Keratinocyte (primary cell): ENCODE measurements at regions not wholly inside any gene's neighbourhood (a gene's known extent, or its start where the extent isn't known, plus 50 kb on each side); places are given as distances from the start of the nearest gene placed in this dataset.

Experiments
- DNase-seq: peaks from one replicate; pipeline ENCODE4 v3.0.0-alpha.2; 2011; ENCODE audit warnings: low read depth, missing footprints, low spot score
- FAIRE-seq: peaks from 2 replicates; lab custom pipeline; 2011; peaks lifted over from hg19 to GRCh38; lab: Jason Lieb, UNC
- H2AFZ ChIP-seq: 2 replicates; pipeline ENCODE4 v1.6.0; 2012; ENCODE audit warnings: low read length, control low read depth, inconsistent platforms; ENCODE audit not compliant: control insufficient read depth
- H3K27ac ChIP-seq: 2 replicates; pipeline ENCODE4 v1.5.1; 2011; ENCODE audit warnings: low read length; ENCODE audit not compliant: control insufficient read depth, insufficient read depth
- H3K27me3 ChIP-seq: 3 replicates; pipeline ENCODE4 v1.6.0; 2011; ENCODE audit warnings: low read length; ENCODE audit not compliant: control insufficient read depth, insufficient read depth; ENCODE audit errors: extremely low read depth
- H3K36me3 ChIP-seq, 2 experiments: 2 replicates in 1 of 2; 3 replicates in 1 of 2; pipeline ENCODE4 v1.5.1; 2011; ENCODE audit warnings: low read length in 2 of 2, mild to moderate bottlenecking in 1 of 2; ENCODE audit not compliant: control insufficient read depth in 2 of 2, insufficient read depth in 2 of 2; ENCODE audit errors: extremely low read depth in 1 of 2
- H3K4me1 ChIP-seq: 3 replicates; pipeline ENCODE4 v1.5.1; 2011; ENCODE audit warnings: low read length; ENCODE audit not compliant: control insufficient read depth, insufficient read depth; ENCODE audit errors: extremely low read depth
- H3K4me2 ChIP-seq: 3 replicates; pipeline ENCODE4 v1.6.0; 2011; ENCODE audit warnings: low read depth, low read length; ENCODE audit not compliant: control insufficient read depth, insufficient read depth; ENCODE audit errors: extremely low read depth
- H3K4me3 ChIP-seq, 3 experiments: fragments of 200-600 bp in 1 of 3; sonication (generic) in 1 of 3; 2 replicates in 2 of 3; 3 replicates in 1 of 3; pipeline ENCODE4 v1.5.1; 2011 to 2016; ENCODE audit warnings: low read length in 3 of 3, mild to moderate bottlenecking in 3 of 3, control low read depth in 2 of 3, inconsistent platforms in 1 of 3, low read depth in 1 of 3, mixed read lengths in 1 of 3, mixed run types in 1 of 3, moderate library complexity in 1 of 3; ENCODE audit not compliant: control insufficient read depth in 2 of 3, insufficient read depth in 2 of 3; ENCODE audit errors: extremely low read depth in 1 of 3
- H3K79me2 ChIP-seq: 2 replicates; pipeline ENCODE4 v1.6.0; 2012; ENCODE audit warnings: low read length; ENCODE audit not compliant: control insufficient read depth, insufficient read depth
- H3K9ac ChIP-seq: 3 replicates; pipeline ENCODE4 v1.6.0; 2011; ENCODE audit warnings: low read length; ENCODE audit not compliant: control insufficient read depth, insufficient read depth; ENCODE audit errors: extremely low read depth
- H3K9me1 ChIP-seq: 3 replicates; pipeline ENCODE4 v1.6.0; 2011; ENCODE audit warnings: low read length; ENCODE audit not compliant: control insufficient read depth, insufficient read depth; ENCODE audit errors: extremely low read depth
- H3K9me3 ChIP-seq: 2 replicates; pipeline ENCODE4 v1.5.1; 2012; ENCODE audit warnings: low read depth, low read length; ENCODE audit not compliant: control insufficient read depth
- H4K20me1 ChIP-seq: 3 replicates; pipeline ENCODE4 v1.6.0; 2011; ENCODE audit warnings: low read length; ENCODE audit not compliant: control insufficient read depth, insufficient read depth; ENCODE audit errors: extremely low read depth
- EZH2 ChIP-seq: IDR thresholded peaks from one replicate; pipeline ENCODE4 v1.6.1; 2012; ENCODE audit warnings: inconsistent platforms, mild to moderate bottlenecking, low read length, moderate library complexity
- dilution Hi-C: fragments of 300-500 bp; cut with MboI; formaldehyde crosslinking; loops from one replicate; pipeline ENCODE4 v1.7.0; 2020; ENCODE audit warnings: low sequenced_read_pairs; ENCODE audit not compliant: extremely low pct_ligation_motif_present
- TF ChIP-seq, protein P1 (sequence below), 3 experiments: IDR thresholded peaks in 1 of 3; conservative IDR thresholded peaks in 1 of 3; optimal IDR thresholded peaks in 1 of 3; 2 replicates in 2 of 3; 3 replicates in 1 of 3; pipeline versions ENCODE3 to v1.5.1; 2011; ENCODE audit warnings: low read length in 3 of 3, mild to moderate bottlenecking in 3 of 3, moderate library complexity in 2 of 3, control low read depth in 1 of 3, inconsistent platforms in 1 of 3; ENCODE audit not compliant: insufficient read depth in 2 of 3; ENCODE audit errors: extremely low read depth in 1 of 3

DNA sequence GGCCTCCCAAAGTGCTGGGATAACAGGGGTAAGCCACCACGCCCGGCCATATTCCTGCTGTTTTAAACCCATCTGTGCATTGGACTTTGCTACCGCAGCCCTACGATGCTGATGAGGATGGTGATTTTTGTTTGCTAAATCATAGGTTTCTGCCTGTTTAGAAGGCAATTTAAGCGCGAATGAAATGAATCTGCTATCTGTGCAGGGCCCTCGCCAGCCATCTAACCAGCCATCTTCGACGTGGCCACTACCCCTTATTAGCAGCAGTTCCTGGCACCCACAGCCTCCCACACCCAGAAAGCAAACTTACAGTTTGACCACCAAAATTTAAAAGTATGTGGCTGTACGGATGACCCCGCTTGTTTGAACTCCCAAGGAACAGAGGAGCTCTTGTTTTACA, 178.5 kb downstream of the SHOX start:
- no peaks in the 10 kb centered on the region for H3K79me2 ChIP-seq
- dilution Hi-C loops, result no loop called here
- no peak overlapping the region for H3K27ac ChIP-seq
- H4K20me1 ChIP-seq, result no peaks in the 10 kb centered on the region
- H3K4me3 ChIP-seq, result no peak overlapping the region
- H3K9me3 ChIP-seq, result peaks cover 7% of the 10 kb centered on the region
- H3K36me3 ChIP-seq, result no peaks in the 10 kb centered on the region
- no peaks in the 10 kb centered on the region for H3K27me3 ChIP-seq
- no peak for DNase-seq
- no peak overlapping the region for H3K9ac ChIP-seq
- H3K4me2 ChIP-seq, result no peak overlapping the region
- no peaks in the 10 kb centered on the region for H3K9me1 ChIP-seq
- no peak overlapping the region for H2AFZ ChIP-seq
- no peak for TF ChIP-seq EZH2
- TF ChIP-seq, protein P1, sequence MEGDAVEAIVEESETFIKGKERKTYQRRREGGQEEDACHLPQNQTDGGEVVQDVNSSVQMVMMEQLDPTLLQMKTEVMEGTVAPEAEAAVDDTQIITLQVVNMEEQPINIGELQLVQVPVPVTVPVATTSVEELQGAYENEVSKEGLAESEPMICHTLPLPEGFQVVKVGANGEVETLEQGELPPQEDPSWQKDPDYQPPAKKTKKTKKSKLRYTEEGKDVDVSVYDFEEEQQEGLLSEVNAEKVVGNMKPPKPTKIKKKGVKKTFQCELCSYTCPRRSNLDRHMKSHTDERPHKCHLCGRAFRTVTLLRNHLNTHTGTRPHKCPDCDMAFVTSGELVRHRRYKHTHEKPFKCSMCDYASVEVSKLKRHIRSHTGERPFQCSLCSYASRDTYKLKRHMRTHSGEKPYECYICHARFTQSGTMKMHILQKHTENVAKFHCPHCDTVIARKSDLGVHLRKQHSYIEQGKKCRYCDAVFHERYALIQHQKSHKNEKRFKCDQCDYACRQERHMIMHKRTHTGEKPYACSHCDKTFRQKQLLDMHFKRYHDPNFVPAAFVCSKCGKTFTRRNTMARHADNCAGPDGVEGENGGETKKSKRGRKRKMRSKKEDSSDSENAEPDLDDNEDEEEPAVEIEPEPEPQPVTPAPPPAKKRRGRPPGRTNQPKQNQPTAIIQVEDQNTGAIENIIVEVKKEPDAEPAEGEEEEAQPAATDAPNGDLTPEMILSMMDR (optimal IDR thresholded peaks at IDR 0.05 in 1 of 3, IDR thresholded peaks at IDR 0.05 in 1 of 3, conservative IDR thresholded peaks at IDR 0.05 in 1 of 3; ENCODE audit: extremely low read depth in 1 of 3, insufficient read depth in 2 of 3, low read length in 3 of 3), result no peak
- H3K4me1 ChIP-seq, result no peaks in the 10 kb centered on the region
- no peak for FAIRE-seq

DNA sequence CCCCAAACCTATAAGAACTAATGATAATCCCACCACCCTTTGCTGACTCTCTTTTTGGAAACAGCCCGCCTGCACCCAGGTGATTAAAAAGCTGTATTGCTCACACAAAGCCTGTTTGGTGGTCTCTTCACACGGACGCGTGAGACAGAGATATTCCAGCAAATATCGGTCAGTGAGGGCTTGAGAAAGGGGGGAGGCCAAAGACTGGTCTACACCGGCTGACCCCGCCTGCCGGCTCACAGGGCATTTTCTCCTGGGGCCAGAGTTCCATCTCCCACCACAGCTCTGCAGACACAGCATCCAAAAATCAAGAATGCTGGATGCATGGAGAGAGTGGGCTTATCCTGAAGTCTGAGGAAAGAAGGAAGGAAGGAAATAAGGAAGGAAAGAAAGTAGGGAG, 176.0 kb downstream of the SHOX start:
- no peaks in the 10 kb centered on the region for H3K4me1 ChIP-seq
- TF ChIP-seq EZH2, result no peak
- peaks cover 7% of the 10 kb centered on the region for H3K9me3 ChIP-seq
- no peak overlapping the region for H3K4me3 ChIP-seq
- no peaks in the 10 kb centered on the region for H4K20me1 ChIP-seq
- no peak for FAIRE-seq
- no peak overlapping the region for H3K9ac ChIP-seq
- H2AFZ ChIP-seq, result no peak overlapping the region
- no peaks in the 10 kb centered on the region for H3K27me3 ChIP-seq
- H3K9me1 ChIP-seq, result no peaks in the 10 kb centered on the region
- H3K4me2 ChIP-seq, result no peak overlapping the region
- no peaks in the 10 kb centered on the region for H3K36me3 ChIP-seq
- no peak overlapping the region for H3K27ac ChIP-seq
- dilution Hi-C loops, result no loop called here
- no peaks in the 10 kb centered on the region for H3K79me2 ChIP-seq
- no peak for DNase-seq

DNA sequence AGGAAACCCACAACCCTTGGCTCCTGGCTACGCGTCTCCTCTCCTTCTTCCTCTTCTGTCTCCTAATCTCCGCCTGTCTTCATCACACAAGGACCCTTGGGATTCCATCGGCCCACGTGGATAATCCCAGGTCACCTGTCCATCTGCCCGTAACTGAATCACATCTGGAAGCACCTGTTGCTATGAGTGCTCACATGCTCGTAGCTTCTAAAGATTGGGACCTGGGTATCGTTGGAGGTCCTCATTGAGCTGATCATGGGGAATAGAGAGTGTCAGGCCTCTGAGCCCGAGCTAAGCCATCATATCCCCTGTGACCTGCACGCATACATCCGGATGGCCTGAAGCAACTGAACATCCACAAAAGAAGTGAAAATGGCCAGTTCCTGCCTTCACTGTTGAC, 175.4 kb downstream of the SHOX start:
- no peaks in the 10 kb centered on the region for H4K20me1 ChIP-seq
- DNase-seq, result no peak
- dilution Hi-C loops, result no loop called here

More for the DNA sequence above, 175.4 kb downstream of the SHOX start:
- Histone ChIP-seq H3K9me3 (peaks cover 7% of the 10 kb centered on the region), H3K27me3 (no peaks in the 10 kb centered on the region), H3K4me2 (no peak overlapping the region), H3K27ac (no peak overlapping the region), H3K9ac (no peak overlapping the region), H3K36me3 (no peaks in the 10 kb centered on the region), H3K4me3 (no peak overlapping the region), H3K79me2 (no peaks in the 10 kb centered on the region), H2AFZ (no peak overlapping the region), H3K9me1 (no peaks in the 10 kb centered on the region), H3K4me1 (no peaks in the 10 kb centered on the region)
- FAIRE-seq, result no peak
- TF ChIP-seq EZH2, result no peak
- TF ChIP-seq, protein P1 (optimal IDR thresholded peaks at IDR 0.05 in 1 of 3, IDR thresholded peaks at IDR 0.05 in 1 of 3, conservative IDR thresholded peaks at IDR 0.05 in 1 of 3; ENCODE audit: extremely low read depth in 1 of 3, insufficient read depth in 2 of 3, low read length in 3 of 3), result no peak
